GM10248 (cell line): ENCODE measurements at regions not wholly inside any gene's neighbourhood (a gene's known extent, or its start where the extent isn't known, plus 50 kb on each side); places are given as distances from the start of the nearest gene placed in this dataset.

Experiments
- CTCF ChIA-PET: fragments of 300-600 bp; sonication (Branson Sonifier 250); formaldehyde crosslinking; extraction: SDS; loops from one replicate; lab custom pipeline; 2021; ENCODE audit warnings: antibody characterized with exemption; lab: Yijun Ruan, JAX
- POLR2A ChIA-PET: fragments of 350-650 bp; sonication (Branson Sonifier 250); formaldehyde crosslinking; extraction: SDS; loops from one replicate; lab custom pipeline; 2020; ENCODE audit warnings: antibody characterized with exemption; lab: Yijun Ruan, JAX
- DNase-seq: peaks from one replicate; pipeline ENCODE4 v3.0.0; 2012; ENCODE audit errors: extremely low spot score
- TF ChIP-seq, protein P1 (sequence below): IDR thresholded peaks from 2 replicates; pipeline ENCODE4 v1.5.1; 2012; ENCODE audit warnings: mild to moderate bottlenecking, low read depth; ENCODE audit errors: extremely low read depth, missing control alignments, control extremely low read depth

DNA sequence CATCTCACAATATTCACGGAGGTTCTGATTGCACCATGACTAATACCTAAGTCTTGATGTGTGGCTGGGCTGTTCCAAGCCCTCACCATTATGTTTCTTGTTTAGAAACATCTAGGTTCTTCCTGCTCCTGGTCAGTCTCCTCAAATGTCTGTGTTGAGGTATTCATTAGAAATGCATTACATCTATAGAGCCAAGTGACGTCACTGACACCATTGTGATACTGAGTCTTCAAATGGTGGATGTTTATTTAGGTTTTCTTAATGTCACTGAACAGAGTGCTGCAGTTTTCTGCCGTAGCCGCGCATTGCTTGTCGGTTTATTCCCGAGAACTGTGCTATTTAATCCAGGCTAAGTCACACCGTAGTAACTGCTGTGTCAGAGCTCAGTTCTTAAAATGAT is 142.4 kb upstream of the SPACA7 start:
- TF ChIP-seq, protein P1, sequence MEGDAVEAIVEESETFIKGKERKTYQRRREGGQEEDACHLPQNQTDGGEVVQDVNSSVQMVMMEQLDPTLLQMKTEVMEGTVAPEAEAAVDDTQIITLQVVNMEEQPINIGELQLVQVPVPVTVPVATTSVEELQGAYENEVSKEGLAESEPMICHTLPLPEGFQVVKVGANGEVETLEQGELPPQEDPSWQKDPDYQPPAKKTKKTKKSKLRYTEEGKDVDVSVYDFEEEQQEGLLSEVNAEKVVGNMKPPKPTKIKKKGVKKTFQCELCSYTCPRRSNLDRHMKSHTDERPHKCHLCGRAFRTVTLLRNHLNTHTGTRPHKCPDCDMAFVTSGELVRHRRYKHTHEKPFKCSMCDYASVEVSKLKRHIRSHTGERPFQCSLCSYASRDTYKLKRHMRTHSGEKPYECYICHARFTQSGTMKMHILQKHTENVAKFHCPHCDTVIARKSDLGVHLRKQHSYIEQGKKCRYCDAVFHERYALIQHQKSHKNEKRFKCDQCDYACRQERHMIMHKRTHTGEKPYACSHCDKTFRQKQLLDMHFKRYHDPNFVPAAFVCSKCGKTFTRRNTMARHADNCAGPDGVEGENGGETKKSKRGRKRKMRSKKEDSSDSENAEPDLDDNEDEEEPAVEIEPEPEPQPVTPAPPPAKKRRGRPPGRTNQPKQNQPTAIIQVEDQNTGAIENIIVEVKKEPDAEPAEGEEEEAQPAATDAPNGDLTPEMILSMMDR = no peak
- CTCF ChIA-PET = no interaction called here
- DNase-seq = no peak
- POLR2A ChIA-PET = no interaction called here

DNA sequence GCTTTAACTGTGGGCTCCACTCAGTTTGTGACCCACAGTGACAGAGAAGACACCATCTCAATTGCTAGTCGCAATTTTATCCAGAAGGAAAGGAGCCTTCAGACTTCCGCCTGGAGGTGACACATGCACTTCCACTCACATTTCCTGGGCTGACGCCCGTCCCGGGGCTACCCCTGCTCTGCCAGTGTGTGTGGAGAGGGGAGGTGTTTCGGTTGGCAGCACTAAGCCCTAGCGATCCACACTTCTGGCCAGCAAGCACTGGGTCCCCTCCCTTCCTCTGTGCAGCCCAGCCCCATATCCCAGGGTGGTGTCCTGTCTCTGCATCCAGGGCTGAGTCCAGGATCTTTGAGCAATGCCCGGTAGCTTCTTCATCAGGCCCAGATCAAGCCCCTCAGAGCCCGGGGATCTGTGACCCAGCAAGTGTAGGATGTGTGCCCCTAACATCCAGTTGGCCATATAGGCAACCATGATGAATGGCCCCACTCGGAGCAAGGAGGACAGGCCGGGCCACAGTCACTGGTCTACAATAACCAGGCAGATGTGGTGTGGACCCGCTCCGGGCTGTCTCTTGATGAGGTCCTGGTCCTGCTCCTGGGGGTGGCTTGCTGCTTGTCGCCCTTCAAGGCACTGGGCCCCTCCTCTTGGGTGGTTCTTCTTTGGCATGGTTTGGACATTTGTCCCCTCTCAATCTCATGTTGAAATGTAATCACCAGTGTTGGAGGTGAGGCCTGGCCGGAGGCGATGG is 141.9 kb upstream of the SPACA7 start:
- ChIA-PET CTCF (no interaction called here), POLR2A (no interaction called here)
- DNase-seq = no peak
- TF ChIP-seq, protein P1 = no peak

DNA sequence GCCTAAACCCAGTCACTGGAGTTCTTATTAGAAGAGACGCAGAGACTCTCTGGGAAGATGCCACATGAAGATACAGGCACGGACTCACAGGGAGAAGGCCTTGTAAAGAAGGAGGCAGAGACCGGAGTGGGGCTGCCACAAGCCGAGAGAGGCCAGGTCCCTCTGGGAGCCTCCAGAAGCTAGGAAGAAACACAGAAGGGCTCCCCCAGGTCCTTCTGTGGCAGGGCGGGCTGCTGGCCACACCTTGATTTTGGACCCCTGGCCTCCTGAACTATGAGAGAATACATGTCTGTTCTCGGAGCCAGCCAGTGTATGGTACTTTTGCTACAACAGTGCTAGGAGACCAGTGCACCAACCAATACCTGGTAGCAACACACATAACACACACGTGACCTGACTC is 140.1 kb upstream of the SPACA7 start:
- POLR2A ChIA-PET = no interaction called here
- no peak for DNase-seq
- CTCF ChIA-PET = no interaction called here
- TF ChIP-seq, protein P1 = no peak

DNA sequence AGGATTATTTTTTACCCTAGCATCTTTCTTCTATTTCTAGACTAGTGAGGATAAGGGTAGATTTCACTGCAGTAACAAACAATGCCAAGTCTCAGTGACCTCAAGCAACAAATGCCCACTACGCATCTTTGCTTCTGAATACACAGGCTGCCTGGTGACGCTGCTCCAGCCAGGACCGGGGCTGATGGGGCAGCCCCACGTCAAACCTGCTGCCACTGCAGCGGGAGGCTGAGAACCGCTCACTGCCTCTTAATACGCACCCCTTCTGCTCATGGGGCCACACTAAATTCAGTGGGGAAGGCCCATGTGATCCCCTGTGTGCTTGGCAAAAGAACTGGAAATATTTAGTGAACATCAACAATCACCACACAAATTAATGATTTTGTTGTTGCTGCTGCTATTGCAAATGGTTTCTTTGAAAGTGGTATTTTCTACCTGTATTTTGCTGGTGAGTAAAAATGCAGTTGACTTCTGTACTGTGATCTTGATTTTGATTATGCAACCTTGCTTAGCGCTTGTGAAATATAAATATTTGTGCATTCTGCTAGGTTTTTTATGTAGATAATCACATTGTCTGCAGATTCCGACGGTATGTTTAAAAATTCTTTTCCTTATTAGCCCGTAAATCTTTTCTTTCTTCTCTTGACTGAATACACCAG is 139.5 kb upstream of the SPACA7 start:
- CTCF ChIA-PET = interaction anchor here (1.2 kb wide), 1 partner anchor 11 kb away, joined by 3 read pairs; no protein-coding TSS in a partner anchor
- POLR2A ChIA-PET = no interaction called here

DNA sequence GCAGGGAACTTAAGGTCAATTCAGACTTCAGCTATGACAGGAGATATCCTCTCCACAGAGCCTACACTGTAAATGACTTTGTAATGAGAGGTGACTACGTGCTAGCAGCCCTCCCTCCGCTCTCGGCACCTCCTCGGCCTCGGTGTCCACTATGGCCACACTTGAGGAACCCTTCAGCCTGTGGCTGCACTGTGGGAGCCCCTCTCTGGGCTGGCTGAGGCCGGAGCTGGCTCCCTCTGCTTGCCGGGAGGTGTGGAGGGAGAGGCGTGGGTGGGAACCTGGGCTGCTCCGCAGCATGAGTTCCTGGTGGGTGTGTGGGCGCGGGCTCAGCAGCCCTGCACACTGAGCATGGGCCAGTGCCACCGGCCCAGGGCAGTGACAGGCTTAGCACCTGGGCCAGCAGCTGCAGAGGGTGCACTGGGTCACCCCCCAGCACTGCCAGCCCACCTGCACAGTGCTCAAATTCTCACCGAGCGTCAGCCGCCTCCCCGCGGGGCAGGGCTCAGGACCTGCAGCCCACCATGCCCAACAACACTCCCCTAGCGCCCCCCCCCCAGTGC is 137.6 kb upstream of the SPACA7 start:
- ChIA-PET CTCF (no interaction called here), POLR2A (no interaction called here)
- TF ChIP-seq, protein P1 = no peak
- DNase-seq = no peak

More for the DNA sequence above, 139.5 kb upstream of the SPACA7 start:
- TF ChIP-seq, protein P1 = no peak
- no peak for DNase-seq

DNA sequence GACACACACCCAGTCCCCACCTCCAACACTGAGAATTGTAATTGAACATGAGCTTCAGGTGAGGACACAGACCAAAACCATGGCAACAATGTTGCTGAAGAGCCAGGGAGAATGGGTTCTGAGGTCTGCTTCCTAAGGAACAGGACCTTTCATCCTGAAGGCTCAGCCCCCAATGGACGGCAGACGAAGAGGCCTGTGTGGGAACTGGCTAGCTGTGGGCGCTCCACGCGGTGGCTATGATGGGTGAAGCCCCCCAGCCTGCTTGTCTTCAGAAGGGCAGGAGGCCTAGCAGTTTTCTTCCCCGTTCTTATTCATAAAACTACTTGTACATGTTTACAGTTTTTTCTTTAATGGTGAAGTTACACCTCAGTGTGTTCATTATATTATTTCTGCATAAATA is 136.1 kb upstream of the SPACA7 start:
- POLR2A ChIA-PET = no interaction called here

More for the DNA sequence above, 136.1 kb upstream of the SPACA7 start:
- no peak for DNase-seq
- TF ChIP-seq, protein P1 = no peak
- CTCF ChIA-PET = no interaction called here
